Keratinocyte (primary cell): ENCODE measurements at regions not wholly inside any gene's neighbourhood (a gene's known extent, or its start where the extent isn't known, plus 50 kb on each side); places are given as distances from the start of the nearest gene placed in this dataset.

Experiments used
- CTCF ChIP-seq, 3 experiments: IDR thresholded peaks in 1 of 3; conservative IDR thresholded peaks in 1 of 3; optimal IDR thresholded peaks in 1 of 3; 2 replicates in 2 of 3; 3 replicates in 1 of 3; pipeline versions ENCODE3 to v1.5.1; 2011; ENCODE audit warnings: low read length in 3 of 3, mild to moderate bottlenecking in 3 of 3, moderate library complexity in 2 of 3, control low read depth in 1 of 3, inconsistent platforms in 1 of 3; ENCODE audit not compliant: insufficient read depth in 2 of 3; ENCODE audit errors: extremely low read depth in 1 of 3
- EZH2 ChIP-seq: IDR thresholded peaks from one replicate; pipeline ENCODE4 v1.6.1; 2012; ENCODE audit warnings: inconsistent platforms, mild to moderate bottlenecking, low read length, moderate library complexity

- TF ChIP-seq CTCF (optimal IDR thresholded peaks at IDR 0.05 in 1 of 3, IDR thresholded peaks at IDR 0.05 in 1 of 3, conservative IDR thresholded peaks at IDR 0.05 in 1 of 3; ENCODE audit: extremely low read depth in 1 of 3, insufficient read depth in 2 of 3, low read length in 3 of 3), result no peak
- no peak for TF ChIP-seq EZH2
Measured at GRCh38 chr5:35341189-35341588, 110.9 kb upstream of the PRLR start.
